GM23338 (cell line): ENCODE measurements at regions not wholly inside any gene's neighbourhood (a gene's known extent, or its start where the extent isn't known, plus 50 kb on each side); places are given as distances from the start of the nearest gene placed in this dataset.

Experiments
- ATAC-seq: fragments of 200-7000 bp; cut with Tn5 transposase; 3 replicates; pipeline ENCODE4 v1.9.1; 2020
- DNase-seq: peaks from one replicate; pipeline ENCODE4 v3.0.0-alpha.2; 2015; ENCODE audit warnings: low spot score
- H2AFZ ChIP-seq: fragments of 200-600 bp; sonication (generic); 2 replicates; pipeline ENCODE4 v1.8.0; 2016; ENCODE audit warnings: antibody characterized with exemption, mild to moderate bottlenecking, moderate library complexity
- H3F3A ChIP-seq: fragments of 200-600 bp; sonication (generic); replicated peaks from 2 replicates; pipeline ENCODE4 v1.8.0; 2017; ENCODE audit warnings: antibody characterized with exemption, mixed run types, low read depth
- H3K27ac ChIP-seq: fragments of 200-600 bp; sonication (generic); 2 replicates; pipeline ENCODE4 v1.6.1; 2016; ENCODE audit warnings: low read depth
- H3K27me3 ChIP-seq: fragments of 200-600 bp; sonication (generic); 2 replicates; pipeline ENCODE4 v1.8.0; 2016; ENCODE audit warnings: mild to moderate bottlenecking, mixed run types, moderate library complexity; ENCODE audit not compliant: insufficient read depth
- H3K36me3 ChIP-seq: fragments of 200-600 bp; sonication (generic); 2 replicates; pipeline ENCODE4 v1.8.0; 2016; ENCODE audit warnings: mild to moderate bottlenecking; ENCODE audit not compliant: insufficient read depth
- H3K4me1 ChIP-seq: fragments of 200-600 bp; sonication (generic); 2 replicates; pipeline ENCODE4 v1.8.0; 2016; ENCODE audit warnings: mild to moderate bottlenecking, moderate library complexity; ENCODE audit not compliant: insufficient read depth
- H3K4me2 ChIP-seq: fragments of 200-600 bp; sonication (generic); 2 replicates; pipeline ENCODE4 v1.7.1; 2017; ENCODE audit warnings: mixed run types
- H3K4me3 ChIP-seq: fragments of 200-600 bp; sonication (generic); 2 replicates; pipeline ENCODE4 v1.6.1; 2016; ENCODE audit warnings: mixed run types
- H3K79me2 ChIP-seq: fragments of 200-600 bp; sonication (generic); replicated peaks from 2 replicates; pipeline ENCODE4 v1.8.0; 2017; ENCODE audit warnings: mild to moderate bottlenecking; ENCODE audit not compliant: insufficient read depth
- H3K9me2 ChIP-seq: fragments of 200-600 bp; sonication (generic); 2 replicates; pipeline ENCODE4 v1.8.0; 2017; ENCODE audit not compliant: insufficient read depth
- H4K20me1 ChIP-seq: fragments of 200-600 bp; sonication (generic); replicated peaks from 2 replicates; pipeline ENCODE4 v1.8.0; 2017; ENCODE audit warnings: mild to moderate bottlenecking; ENCODE audit not compliant: insufficient read depth
- H3K27ac Mint-ChIP-seq: 2 replicates; pipeline ENCODE4 v1.8.0; 2020; ENCODE audit warnings: inconsistent platforms, mild to moderate bottlenecking, moderate library complexity, mixed read lengths
- H3K27me3 Mint-ChIP-seq: 3 replicates; pipeline ENCODE4 v1.8.0; 2022; ENCODE audit warnings: low read depth, mild to moderate bottlenecking, moderate library complexity, mixed read lengths, inconsistent platforms; ENCODE audit not compliant: insufficient read depth, poor library complexity
- H3K36me3 Mint-ChIP-seq: 3 replicates; pipeline ENCODE4 v1.8.0; 2021; ENCODE audit warnings: low read depth, mild to moderate bottlenecking, inconsistent platforms, moderate library complexity, mixed read lengths
- H3K4me1 Mint-ChIP-seq: 3 replicates; pipeline ENCODE4 v1.8.0; 2020; ENCODE audit warnings: mild to moderate bottlenecking, inconsistent platforms, mixed read lengths
- H3K4me3 Mint-ChIP-seq: 3 replicates; pipeline ENCODE4 v1.8.0; 2021; ENCODE audit warnings: moderate library complexity, mild to moderate bottlenecking, inconsistent platforms, mixed read lengths
- H3K9me3 Mint-ChIP-seq: 3 replicates; pipeline ENCODE4 v1.8.0; 2020; ENCODE audit warnings: moderate library complexity, mild to moderate bottlenecking, inconsistent platforms, mixed read lengths
- CREB1 ChIP-seq: fragments of 250-450 bp; sonication (Bioruptor Pico); IDR thresholded peaks from 2 replicates; pipeline ENCODE4 v1.5.0; 2020; ENCODE audit warnings: low read depth, mild to moderate bottlenecking, moderate library complexity
- EZH2phosphoT487 ChIP-seq: fragments of 200-600 bp; sonication (generic); IDR thresholded peaks from one replicate; pipeline ENCODE4 v1.8.1; 2018; ENCODE audit warnings: antibody characterized with exemption; ENCODE audit not compliant: unreplicated experiment
- NANOG ChIP-seq: IDR thresholded peaks from 2 replicates; pipeline ENCODE4 v1.6.1; 2016; ENCODE audit warnings: antibody characterized with exemption, borderline replicate concordance
- STAT1 ChIP-seq: IDR thresholded peaks from one replicate; pipeline ENCODE4 v1.6.1; 2016; ENCODE audit warnings: antibody characterized with exemption; ENCODE audit not compliant: unreplicated experiment
- ZNF331 ChIP-seq: fragments of 250-450 bp; sonication (Bioruptor Pico); IDR thresholded peaks from 2 replicates; pipeline ENCODE4 v1.5.0; 2020; ENCODE audit warnings: low read depth, mild to moderate bottlenecking, moderate library complexity
- TF ChIP-seq, protein P1 (sequence below), 2 experiments: fragments of 200-600 bp in 1 of 2; sonication (generic) in 1 of 2; conservative IDR thresholded peaks; 2 replicates each; pipeline versions ENCODE4 v1.5.1 to v1.6.1; 2016 to 2017; ENCODE audit warnings: antibody characterized with exemption in 2 of 2, low read depth in 2 of 2, mild to moderate bottlenecking in 2 of 2, moderate library complexity in 1 of 2
- TF ChIP-seq, protein P2 (sequence below): IDR thresholded peaks from one replicate; pipeline ENCODE4 v1.6.1; 2018; ENCODE audit warnings: antibody characterized with exemption; ENCODE audit not compliant: unreplicated experiment
- TF ChIP-seq, protein P3 (sequence below): IDR thresholded peaks from 2 replicates; pipeline ENCODE4 v1.6.1; 2016; ENCODE audit warnings: antibody characterized with exemption

DNA sequence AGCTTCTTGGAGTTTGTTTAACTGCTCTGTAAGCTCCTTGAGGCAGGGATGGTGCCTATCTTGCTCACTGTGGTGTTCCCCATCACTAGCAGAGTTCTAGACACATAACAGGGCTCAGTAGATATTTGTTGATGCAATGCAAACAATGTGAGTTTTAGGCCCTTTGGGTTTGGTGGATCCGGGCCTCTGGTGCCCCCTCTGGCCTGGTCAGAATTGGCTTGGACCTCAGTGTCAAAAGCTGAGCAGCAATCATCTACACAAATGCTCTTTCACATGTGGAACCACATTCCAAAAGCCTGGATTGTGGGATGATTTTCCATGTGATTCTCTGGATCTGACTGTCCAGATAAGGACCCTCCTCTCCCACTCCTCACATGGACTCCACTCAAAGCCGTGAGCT, 53.4 kb upstream of the BCAR3 start:
- TF ChIP-seq CREB1 (CRISPR knock-in tag), result no peak
- TF ChIP-seq, protein P1, sequence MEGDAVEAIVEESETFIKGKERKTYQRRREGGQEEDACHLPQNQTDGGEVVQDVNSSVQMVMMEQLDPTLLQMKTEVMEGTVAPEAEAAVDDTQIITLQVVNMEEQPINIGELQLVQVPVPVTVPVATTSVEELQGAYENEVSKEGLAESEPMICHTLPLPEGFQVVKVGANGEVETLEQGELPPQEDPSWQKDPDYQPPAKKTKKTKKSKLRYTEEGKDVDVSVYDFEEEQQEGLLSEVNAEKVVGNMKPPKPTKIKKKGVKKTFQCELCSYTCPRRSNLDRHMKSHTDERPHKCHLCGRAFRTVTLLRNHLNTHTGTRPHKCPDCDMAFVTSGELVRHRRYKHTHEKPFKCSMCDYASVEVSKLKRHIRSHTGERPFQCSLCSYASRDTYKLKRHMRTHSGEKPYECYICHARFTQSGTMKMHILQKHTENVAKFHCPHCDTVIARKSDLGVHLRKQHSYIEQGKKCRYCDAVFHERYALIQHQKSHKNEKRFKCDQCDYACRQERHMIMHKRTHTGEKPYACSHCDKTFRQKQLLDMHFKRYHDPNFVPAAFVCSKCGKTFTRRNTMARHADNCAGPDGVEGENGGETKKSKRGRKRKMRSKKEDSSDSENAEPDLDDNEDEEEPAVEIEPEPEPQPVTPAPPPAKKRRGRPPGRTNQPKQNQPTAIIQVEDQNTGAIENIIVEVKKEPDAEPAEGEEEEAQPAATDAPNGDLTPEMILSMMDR (conservative IDR thresholded peaks at IDR 0.05; ENCODE audit: low read depth in 2 of 2), result peak; percentile 42 to 49; a peak in 3 of 4 replicates
- no peak overlapping the region for H3K4me3 Mint-ChIP-seq
- no peaks in the 10 kb centered on the region for H4K20me1 ChIP-seq
- no peaks in the 10 kb centered on the region for H3K36me3 Mint-ChIP-seq
- H3K27ac Mint-ChIP-seq, result no peak overlapping the region
- H3K9me3 Mint-ChIP-seq, result no peaks in the 10 kb centered on the region
- ATAC-seq (peak; percentile 34), DNase-seq (peak; percentile 32)
- H3K27ac ChIP-seq, result no peak overlapping the region
- no peak overlapping the region for H2AFZ ChIP-seq
- H3F3A ChIP-seq, result no peaks in the 10 kb centered on the region
- H3K27me3 Mint-ChIP-seq, result peaks cover 7% of the 10 kb centered on the region
- peaks cover 16% of the 10 kb centered on the region for H3K4me1 Mint-ChIP-seq
- H3K4me3 ChIP-seq, result no peak overlapping the region
- peaks cover 10% of the 10 kb centered on the region for H3K9me2 ChIP-seq
- H3K79me2 ChIP-seq, result no peaks in the 10 kb centered on the region
- H3K4me2 ChIP-seq, result no peak overlapping the region
- H3K36me3 ChIP-seq, result no peaks in the 10 kb centered on the region
- peaks cover 11% of the 10 kb centered on the region for H3K4me1 ChIP-seq
- no peaks in the 10 kb centered on the region for H3K27me3 ChIP-seq

DNA sequence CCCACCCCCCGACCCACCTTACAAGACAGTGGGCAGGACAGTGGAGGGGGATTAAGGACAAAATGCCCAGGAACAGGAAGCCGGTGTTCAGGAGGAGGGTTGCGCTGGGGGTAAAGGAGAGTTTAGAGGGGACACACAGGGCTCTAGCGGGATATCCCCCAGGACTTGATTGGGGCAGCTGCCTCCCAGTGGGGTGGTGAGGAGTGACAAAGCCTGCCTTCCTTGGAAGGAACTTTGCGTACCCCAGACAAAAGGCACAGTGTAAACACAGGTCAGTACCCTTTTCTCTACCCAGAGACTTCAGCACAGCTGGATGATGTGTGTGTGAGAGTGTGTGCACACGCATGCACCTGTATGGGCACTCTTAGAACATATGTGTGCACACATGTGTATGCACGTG, 51.7 kb upstream of the BCAR3 start:
- H3K36me3 Mint-ChIP-seq, result no peaks in the 10 kb centered on the region
- Histone ChIP-seq H3K27me3 (no peaks in the 10 kb centered on the region), H3K79me2 (no peaks in the 10 kb centered on the region), H3K9me2 (peaks cover 10% of the 10 kb centered on the region), H3K4me3 (no peak overlapping the region), H3K27ac (no peak overlapping the region), H2AFZ (0 out of 2 replicates have a peak overlapping the region, but pooled peaks have one; percentile 90), H3K4me2 (no peak overlapping the region), H3F3A (no peaks in the 10 kb centered on the region), H4K20me1 (no peaks in the 10 kb centered on the region), H3K36me3 (no peaks in the 10 kb centered on the region), H3K4me1 (peaks cover 11% of the 10 kb centered on the region)
- no peak overlapping the region for H3K4me3 Mint-ChIP-seq
- peaks cover 16% of the 10 kb centered on the region for H3K4me1 Mint-ChIP-seq
- peaks cover 7% of the 10 kb centered on the region for H3K27me3 Mint-ChIP-seq
- DNase-seq (no peak), ATAC-seq (peak; percentile 81)
- no peak overlapping the region; the same call in 1 of the 2 replicates for H3K27ac Mint-ChIP-seq
- no peaks in the 10 kb centered on the region for H3K9me3 Mint-ChIP-seq
- TF ChIP-seq, protein P2, sequence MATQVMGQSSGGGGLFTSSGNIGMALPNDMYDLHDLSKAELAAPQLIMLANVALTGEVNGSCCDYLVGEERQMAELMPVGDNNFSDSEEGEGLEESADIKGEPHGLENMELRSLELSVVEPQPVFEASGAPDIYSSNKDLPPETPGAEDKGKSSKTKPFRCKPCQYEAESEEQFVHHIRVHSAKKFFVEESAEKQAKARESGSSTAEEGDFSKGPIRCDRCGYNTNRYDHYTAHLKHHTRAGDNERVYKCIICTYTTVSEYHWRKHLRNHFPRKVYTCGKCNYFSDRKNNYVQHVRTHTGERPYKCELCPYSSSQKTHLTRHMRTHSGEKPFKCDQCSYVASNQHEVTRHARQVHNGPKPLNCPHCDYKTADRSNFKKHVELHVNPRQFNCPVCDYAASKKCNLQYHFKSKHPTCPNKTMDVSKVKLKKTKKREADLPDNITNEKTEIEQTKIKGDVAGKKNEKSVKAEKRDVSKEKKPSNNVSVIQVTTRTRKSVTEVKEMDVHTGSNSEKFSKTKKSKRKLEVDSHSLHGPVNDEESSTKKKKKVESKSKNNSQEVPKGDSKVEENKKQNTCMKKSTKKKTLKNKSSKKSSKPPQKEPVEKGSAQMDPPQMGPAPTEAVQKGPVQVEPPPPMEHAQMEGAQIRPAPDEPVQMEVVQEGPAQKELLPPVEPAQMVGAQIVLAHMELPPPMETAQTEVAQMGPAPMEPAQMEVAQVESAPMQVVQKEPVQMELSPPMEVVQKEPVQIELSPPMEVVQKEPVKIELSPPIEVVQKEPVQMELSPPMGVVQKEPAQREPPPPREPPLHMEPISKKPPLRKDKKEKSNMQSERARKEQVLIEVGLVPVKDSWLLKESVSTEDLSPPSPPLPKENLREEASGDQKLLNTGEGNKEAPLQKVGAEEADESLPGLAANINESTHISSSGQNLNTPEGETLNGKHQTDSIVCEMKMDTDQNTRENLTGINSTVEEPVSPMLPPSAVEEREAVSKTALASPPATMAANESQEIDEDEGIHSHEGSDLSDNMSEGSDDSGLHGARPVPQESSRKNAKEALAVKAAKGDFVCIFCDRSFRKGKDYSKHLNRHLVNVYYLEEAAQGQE, result no peak
- TF ChIP-seq, protein P1 (conservative IDR thresholded peaks at IDR 0.05; ENCODE audit: low read depth in 2 of 2), result no peak
- TF ChIP-seq STAT1 (no peak), NANOG (no peak), ZNF331 (no peak), EZH2phosphoT487 (no peak)
- TF ChIP-seq, protein P3, sequence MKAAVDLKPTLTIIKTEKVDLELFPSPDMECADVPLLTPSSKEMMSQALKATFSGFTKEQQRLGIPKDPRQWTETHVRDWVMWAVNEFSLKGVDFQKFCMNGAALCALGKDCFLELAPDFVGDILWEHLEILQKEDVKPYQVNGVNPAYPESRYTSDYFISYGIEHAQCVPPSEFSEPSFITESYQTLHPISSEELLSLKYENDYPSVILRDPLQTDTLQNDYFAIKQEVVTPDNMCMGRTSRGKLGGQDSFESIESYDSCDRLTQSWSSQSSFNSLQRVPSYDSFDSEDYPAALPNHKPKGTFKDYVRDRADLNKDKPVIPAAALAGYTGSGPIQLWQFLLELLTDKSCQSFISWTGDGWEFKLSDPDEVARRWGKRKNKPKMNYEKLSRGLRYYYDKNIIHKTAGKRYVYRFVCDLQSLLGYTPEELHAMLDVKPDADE, result no peak
